ENCODE measurements at regions not wholly inside any gene's neighbourhood (a gene's known extent, or its start where the extent isn't known, plus 50 kb on each side); places are given as distances from the start of the nearest gene placed in this dataset.

DNA sequence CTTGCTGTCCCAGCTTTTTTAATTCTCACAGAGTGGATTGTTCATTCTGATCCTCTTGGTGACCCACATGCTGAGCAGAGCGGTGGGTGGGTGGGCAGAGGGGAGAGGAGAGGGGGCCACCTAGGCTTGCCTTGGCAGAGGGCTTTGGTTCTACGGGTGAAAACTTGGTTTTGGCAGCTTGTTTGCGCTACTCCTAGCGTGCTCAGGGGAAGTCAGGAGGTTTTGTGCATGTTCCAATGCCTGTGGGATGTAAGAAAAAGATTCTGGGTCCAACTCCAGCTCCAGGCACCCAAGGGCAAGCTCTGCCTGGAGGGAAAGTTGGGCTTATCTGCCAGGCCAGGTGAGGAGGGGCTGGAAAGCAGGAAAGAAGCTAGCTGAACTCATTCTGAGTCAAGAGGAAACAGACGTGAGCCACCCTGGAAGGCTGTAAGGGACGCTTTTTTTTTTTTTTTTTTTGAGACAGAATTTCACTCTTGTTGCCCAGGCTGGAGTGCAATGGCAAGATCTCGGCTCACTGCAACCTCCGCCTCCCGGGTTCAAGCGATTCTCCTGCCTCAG is 169.1 kb downstream of the WSCD1 start (continued):
- TF ChIP-seq NFIX (CRISPR knock-in tag; IDR thresholded peaks at IDR 0.05; ENCODE audit: low read depth) (no peak), HBP1 (CRISPR knock-in tag; IDR thresholded peaks at IDR 0.05) (no peak), CGGBP1 (CRISPR knock-in tag; IDR thresholded peaks at IDR 0.05) (no peak), CTCF (IDR thresholded peaks at IDR 0.05 in 2 of 3, conservative IDR thresholded peaks at IDR 0.05 in 1 of 3; ENCODE audit: insufficient read depth in 2 of 3, low read depth in 1 of 3, low read length in 3 of 3) (no peak), ATF1 (CRISPR knock-in tag; IDR thresholded peaks at IDR 0.05) (no peak), ATF1 (tag; IDR thresholded peaks at IDR 0.05) (no peak), ASH1L (IDR thresholded peaks at IDR 0.05; ENCODE audit: borderline replicate concordance, low read depth, partially characterized antibody) (no peak)

- DNase-seq (ENCODE audit: extremely low read depth in 1 of 4, low spot score in 3 of 4), result no peak
- no peak overlapping the region for H3K9ac ChIP-seq (ENCODE audit: insufficient read depth in 1 of 2, low read depth in 2 of 2, low read length in 2 of 2)
- no peaks in the 10 kb centered on the region for H4K20me1 ChIP-seq (replicated peaks; ENCODE audit: control insufficient read depth, insufficient read depth, low read length)
- no peaks in the 10 kb centered on the region for H3K9me3 ChIP-seq (replicated peaks; ENCODE audit: control insufficient read depth, insufficient read depth, low read depth, low read length)
- no peak overlapping the region for H3K27ac ChIP-seq (ENCODE audit: extremely low read depth, low read depth, low read length)
- H2AFZ ChIP-seq (ENCODE audit: low read depth, low read length), result no peak overlapping the region
- intact Hi-C loops (cut with micrococcal nuclease), result no loop called here
- BruUV-seq (replicated peaks), result no TSS peak
- ATAC-seq, result no peak
- no peak overlapping the region for H3K4me2 ChIP-seq (ENCODE audit: insufficient read depth, low read length)
- CTCF ChIA-PET (ENCODE audit: low intra/inter-chr PET ratio), result no interaction called here
- no peaks in the 10 kb centered on the region for H3K9me1 ChIP-seq (ENCODE audit: control insufficient read depth, insufficient read depth, low read length)
- peaks cover 0 to 12% of the 10 kb centered on the region in 2 experiments; a peak in 2 of 5 replicates for H3K27me3 ChIP-seq (ENCODE audit: control insufficient read depth in 2 of 2, insufficient read depth in 2 of 2, low read length in 2 of 2)
- H3K4me3 ChIP-seq, result no peak overlapping the region
- in situ Hi-C loops (cut with MboI), result no loop called here
- POLR2A ChIA-PET, result no interaction called here
- H3K79me2 ChIP-seq (ENCODE audit: control insufficient read depth, insufficient read depth, low read length), result no peaks in the 10 kb centered on the region
- no peaks in the 10 kb centered on the region for H3K4me1 ChIP-seq (replicated peaks in 1 of 2; ENCODE audit: control insufficient read depth in 2 of 2, insufficient read depth in 2 of 2, low read length in 2 of 2)
- H3K36me3 ChIP-seq (ENCODE audit: control insufficient read depth, insufficient read depth, low read length), result no peaks in the 10 kb centered on the region
- FAIRE-seq, result no peak
- 0% methylated on average over 3 of the region's 3 CpGs for whole genome bisulfite sequencing (ENCODE audit: insufficient coverage, low coverage, missing lambda C conversion rate)
- TF ChIP-seq ZNF780A (CRISPR knock-in tag; IDR thresholded peaks at IDR 0.05), result no peak
- TF ChIP-seq NFIC (IDR thresholded peaks at IDR 0.05), result no peak
- TF ChIP-seq RNF219 (CRISPR knock-in tag; IDR thresholded peaks at IDR 0.05), result no peak
- TF ChIP-seq, protein P1, sequence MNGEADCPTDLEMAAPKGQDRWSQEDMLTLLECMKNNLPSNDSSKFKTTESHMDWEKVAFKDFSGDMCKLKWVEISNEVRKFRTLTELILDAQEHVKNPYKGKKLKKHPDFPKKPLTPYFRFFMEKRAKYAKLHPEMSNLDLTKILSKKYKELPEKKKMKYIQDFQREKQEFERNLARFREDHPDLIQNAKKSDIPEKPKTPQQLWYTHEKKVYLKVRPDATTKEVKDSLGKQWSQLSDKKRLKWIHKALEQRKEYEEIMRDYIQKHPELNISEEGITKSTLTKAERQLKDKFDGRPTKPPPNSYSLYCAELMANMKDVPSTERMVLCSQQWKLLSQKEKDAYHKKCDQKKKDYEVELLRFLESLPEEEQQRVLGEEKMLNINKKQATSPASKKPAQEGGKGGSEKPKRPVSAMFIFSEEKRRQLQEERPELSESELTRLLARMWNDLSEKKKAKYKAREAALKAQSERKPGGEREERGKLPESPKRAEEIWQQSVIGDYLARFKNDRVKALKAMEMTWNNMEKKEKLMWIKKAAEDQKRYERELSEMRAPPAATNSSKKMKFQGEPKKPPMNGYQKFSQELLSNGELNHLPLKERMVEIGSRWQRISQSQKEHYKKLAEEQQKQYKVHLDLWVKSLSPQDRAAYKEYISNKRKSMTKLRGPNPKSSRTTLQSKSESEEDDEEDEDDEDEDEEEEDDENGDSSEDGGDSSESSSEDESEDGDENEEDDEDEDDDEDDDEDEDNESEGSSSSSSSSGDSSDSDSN (IDR thresholded peaks at IDR 0.05; ENCODE audit: borderline replicate concordance in 1 of 2, low read depth in 2 of 2, low read length in 2 of 2), result no peak
- TF ChIP-seq MAFK (IDR thresholded peaks at IDR 0.05; ENCODE audit: low read length), result no peak
These were observed 163.7 kb downstream of the WSCD1 start for GRCh38 chr17:6233856-6234255.

Measured in K562 (cell line).